SU-DHL-6 (cell line): ENCODE measurements at regions not wholly inside any gene's neighbourhood (a gene's known extent, or its start where the extent isn't known, plus 50 kb on each side); places are given as distances from the start of the nearest gene placed in this dataset.

Experiments
- CTCF ChIP-seq: fragments of 200-600 bp; sonication (generic); IDR thresholded peaks from one replicate; pipeline ENCODE4 v1.5.1; 2017; ENCODE audit warnings: antibody characterized with exemption, mild to moderate bottlenecking, low read length, moderate library complexity; ENCODE audit not compliant: insufficient read depth, poor library complexity, severe bottlenecking
- EZH2phosphoT487 ChIP-seq: fragments of 200-600 bp; sonication (generic), shearing (Covaris generic); conservative IDR thresholded peaks from 2 replicates; pipeline ENCODE4 v1.6.1; 2018; ENCODE audit warnings: mild to moderate bottlenecking, antibody characterized with exemption, low read length, moderate library complexity, mixed read lengths

- no peak for TF ChIP-seq CTCF
- TF ChIP-seq EZH2phosphoT487: no peak
Measured at GRCh38 chr12:87847147-87847546, 182.1 kb downstream of the C12orf50 start.
